ENCODE measurements at regions not wholly inside any gene's neighbourhood (a gene's known extent, or its start where the extent isn't known, plus 50 kb on each side); places are given as distances from the start of the nearest gene placed in this dataset.

GRCh38 chr3:168312984-168313383 lies 217.3 kb upstream of the GOLIM4 start (continued):
- no peak for TF ChIP-seq ZNF462 (CRISPR knock-in tag; IDR thresholded peaks at IDR 0.05)
- no peak for TF ChIP-seq POLR2AphosphoS5 (IDR thresholded peaks at IDR 0.05; ENCODE audit: low read depth)
- TF ChIP-seq ZNF331 (CRISPR knock-in tag; IDR thresholded peaks at IDR 0.05; ENCODE audit: low read depth), result no peak
- TF ChIP-seq CREB1 (CRISPR knock-in tag; IDR thresholded peaks at IDR 0.05; ENCODE audit: low read depth), result no peak
- no peak for TF ChIP-seq ETS1 (IDR thresholded peaks at IDR 0.05)
- TF ChIP-seq EZH2 (IDR thresholded peaks at IDR 0.05; ENCODE audit: low read depth, unreplicated experiment), result no peak

- no peak overlapping the region for H2AFZ ChIP-seq
- no peaks in the 10 kb centered on the region for H3K36me3 ChIP-seq (ENCODE audit: insufficient read depth)
- H3K4me1 ChIP-seq (ENCODE audit: insufficient read depth), result no peaks in the 10 kb centered on the region
- H3F3A ChIP-seq (replicated peaks; ENCODE audit: low read depth), result no peaks in the 10 kb centered on the region
- H3K27ac ChIP-seq (ENCODE audit: low read depth), result no peak overlapping the region
- H3K27me3 ChIP-seq (ENCODE audit: insufficient read depth), result no peaks in the 10 kb centered on the region
- no peak overlapping the region for H3K4me3 ChIP-seq
- ATAC-seq, result no peak
- H3K79me2 ChIP-seq (replicated peaks; ENCODE audit: insufficient read depth), result no peaks in the 10 kb centered on the region
- H3K9me2 ChIP-seq (ENCODE audit: insufficient read depth), result no peaks in the 10 kb centered on the region; the same call in 1 of the 2 replicates
- no peaks in the 10 kb centered on the region for H3K27me3 Mint-ChIP-seq (ENCODE audit: insufficient read depth, low read depth, poor library complexity)
- no peaks in the 10 kb centered on the region for H4K20me1 ChIP-seq (replicated peaks; ENCODE audit: insufficient read depth)
- no peaks in the 10 kb centered on the region for H3K4me1 Mint-ChIP-seq
- H3K9me3 Mint-ChIP-seq, result peaks cover 19% of the 10 kb centered on the region
- peaks cover 17% of the 10 kb centered on the region for H3K36me3 Mint-ChIP-seq (ENCODE audit: low read depth)
- H3K4me3 Mint-ChIP-seq, result no peak overlapping the region
- no peak overlapping the region for H3K4me2 ChIP-seq
- DNase-seq (ENCODE audit: low spot score), result no peak
- no peak overlapping the region for H3K27ac Mint-ChIP-seq
- TF ChIP-seq JUNB (IDR thresholded peaks at IDR 0.05; ENCODE audit: unreplicated experiment), result no peak
- no peak for TF ChIP-seq CREB1 (CRISPR knock-in tag; IDR thresholded peaks at IDR 0.05; ENCODE audit: low read depth)
- TF ChIP-seq EZH2phosphoT487 (IDR thresholded peaks at IDR 0.05; ENCODE audit: unreplicated experiment), result no peak
- no peak for TF ChIP-seq CTCF (conservative IDR thresholded peaks at IDR 0.05; ENCODE audit: low read depth in 2 of 2)
- no peak for TF ChIP-seq NANOG (IDR thresholded peaks at IDR 0.05; ENCODE audit: borderline replicate concordance)
Measured at GRCh38 chr3:168307893-168308292, 212.2 kb upstream of the GOLIM4 start.

All from GM23338 (cell line).